CD14-positive monocyte (primary cell): ENCODE measurements at regions not wholly inside any gene's neighbourhood (a gene's known extent, or its start where the extent isn't known, plus 50 kb on each side); places are given as distances from the start of the nearest gene placed in this dataset.

ENCODE experiments used
- DNase-seq, 3 donors: peaks; one replicate each; pipeline ENCODE4 v3.0.0-alpha.2; 2011 to 2022
- H2AFZ ChIP-seq: 2 replicates; pipeline ENCODE4 v1.6.0; 2012; ENCODE audit warnings: mild to moderate bottlenecking, low read depth, low read length, inconsistent platforms; ENCODE audit not compliant: insufficient read depth, poor library complexity, severe bottlenecking
- H3K27ac ChIP-seq, 2 donors: 1 replicate in 1 of 2; 2 replicates in 1 of 2; pipeline ENCODE4 v1.5.1; 2012 to 2013; ENCODE audit warnings: low read length in 2 of 2, control low read depth in 1 of 2, inconsistent platforms in 1 of 2, low read depth in 1 of 2, mild to moderate bottlenecking in 1 of 2
- H3K27me3 ChIP-seq, 2 donors: one replicate each; pipeline versions ENCODE4 v1.6.0 to v1.6.1; 2011 to 2013; ENCODE audit warnings: low read length in 2 of 2; ENCODE audit not compliant: control insufficient read depth in 2 of 2, insufficient read depth in 2 of 2
- H3K36me3 ChIP-seq, 2 donors: replicated peaks in 1 of 2; 1 replicate in 1 of 2; 2 replicates in 1 of 2; pipeline versions ENCODE4 v1.5.1 to v1.6.1; 2012 to 2013; ENCODE audit warnings: low read length in 2 of 2, control low read depth in 1 of 2, inconsistent platforms in 1 of 2, mild to moderate bottlenecking in 1 of 2; ENCODE audit not compliant: insufficient read depth in 2 of 2, control insufficient read depth in 1 of 2
- H3K4me1 ChIP-seq, 2 donors: 1 replicate in 1 of 2; 2 replicates in 1 of 2; pipeline versions ENCODE4 v1.5.1 to v1.6.1; 2012 to 2013; ENCODE audit warnings: low read length in 2 of 2, control low read depth in 1 of 2, inconsistent platforms in 1 of 2, mild to moderate bottlenecking in 1 of 2, moderate library complexity in 1 of 2; ENCODE audit not compliant: insufficient read depth in 2 of 2, control insufficient read depth in 1 of 2
- H3K4me2 ChIP-seq: replicated peaks from 2 replicates; pipeline ENCODE3; 2012; ENCODE audit warnings: low read length, moderate library complexity, mild to moderate bottlenecking; ENCODE audit not compliant: poor library complexity, severe bottlenecking; ENCODE audit errors: extremely low read depth
- H3K4me3 ChIP-seq, 3 experiments: fragments of 200-600 bp in 1 of 3; sonication (generic) in 1 of 3; replicated peaks in 1 of 3; 1 replicate in 2 of 3; 2 replicates in 1 of 3; pipeline ENCODE4 v1.5.1; 2011 to 2013; ENCODE audit warnings: low read length in 3 of 3, mild to moderate bottlenecking in 3 of 3, control low read depth in 2 of 3, low read depth in 2 of 3, inconsistent platforms in 1 of 3, moderate library complexity in 1 of 3
- H3K79me2 ChIP-seq: 2 replicates; pipeline ENCODE4 v1.6.0; 2012; ENCODE audit warnings: mild to moderate bottlenecking, control low read depth, inconsistent platforms, low read length, moderate library complexity; ENCODE audit not compliant: insufficient read depth
- H3K9ac ChIP-seq: 2 replicates; pipeline ENCODE4 v1.6.0; 2017; ENCODE audit warnings: low read length, mild to moderate bottlenecking; ENCODE audit not compliant: insufficient read depth, poor library complexity, severe bottlenecking
- H3K9me3 ChIP-seq, 2 donors: replicated peaks in 1 of 2; 1 replicate in 1 of 2; 2 replicates in 1 of 2; pipeline versions ENCODE4 v1.5.1 to v1.6.1; 2012 to 2013; ENCODE audit warnings: low read length in 2 of 2, control low read depth in 1 of 2; ENCODE audit not compliant: control insufficient read depth in 1 of 2, insufficient read depth in 1 of 2
- H4K20me1 ChIP-seq: 2 replicates; pipeline ENCODE4 v1.6.0; 2012; ENCODE audit warnings: mild to moderate bottlenecking, low read length, control low read depth, moderate library complexity; ENCODE audit not compliant: insufficient read depth
- H3K27ac Mint-ChIP-seq, 7 donors: one replicate each; pipeline ENCODE4 v1.8.0; 2020; ENCODE audit warnings: mild to moderate bottlenecking in 7 of 7, mixed read lengths in 7 of 7, moderate library complexity in 6 of 7, inconsistent platforms in 2 of 7
- H3K27me3 Mint-ChIP-seq, 3 donors: one replicate each; pipeline ENCODE4 v1.8.0; 2021 to 2022; ENCODE audit warnings: low read depth in 3 of 3, mild to moderate bottlenecking in 3 of 3, mixed read lengths in 3 of 3, moderate library complexity in 3 of 3, inconsistent platforms in 1 of 3
- H3K36me3 Mint-ChIP-seq, 2 donors: one replicate each; pipeline ENCODE4 v1.8.0; 2020; ENCODE audit warnings: mixed read lengths in 2 of 2, inconsistent platforms in 1 of 2, mild to moderate bottlenecking in 1 of 2
- H3K4me1 Mint-ChIP-seq: one replicate; pipeline ENCODE4 v1.8.0; 2020; ENCODE audit warnings: mild to moderate bottlenecking, mixed read lengths
- H3K4me3 Mint-ChIP-seq, 2 donors: one replicate each; pipeline ENCODE4 v1.8.0; 2020; ENCODE audit warnings: mild to moderate bottlenecking in 2 of 2, mixed read lengths in 2 of 2, moderate library complexity in 1 of 2
- H3K9me3 Mint-ChIP-seq, 7 donors: one replicate each; pipeline ENCODE4 v1.8.0; 2020 to 2022; ENCODE audit warnings: mixed read lengths in 7 of 7, mild to moderate bottlenecking in 6 of 7, moderate library complexity in 6 of 7, inconsistent platforms in 2 of 7
- CTCF ChIP-seq: fragments of 200-600 bp; IDR thresholded peaks from one replicate; pipeline ENCODE4 v1.8.0; 2022; ENCODE audit warnings: antibody characterized with exemption, mild to moderate bottlenecking
- WGBS: methylation state at CpG from one replicate; pipeline ENCODE4 v1.1.5; 2013; ENCODE audit warnings: missing lambda C conversion rate; ENCODE audit not compliant: insufficient coverage; 5-methylcytosine and 5-hydroxymethylcytosine counted together
- intact Hi-C, 2 donors: fragments of 100-400 bp; cut with micrococcal nuclease; formaldehyde crosslinking; loops; one replicate each; pipeline versions ENCODE4 v1.15.0 to v1.15.1; 2023

- H3K36me3 Mint-ChIP-seq: no peaks in the 10 kb centered on the region
These were observed 343.0 kb downstream of the TCERG1L start for GRCh38 chr10:130968511-130968910.

DNA sequence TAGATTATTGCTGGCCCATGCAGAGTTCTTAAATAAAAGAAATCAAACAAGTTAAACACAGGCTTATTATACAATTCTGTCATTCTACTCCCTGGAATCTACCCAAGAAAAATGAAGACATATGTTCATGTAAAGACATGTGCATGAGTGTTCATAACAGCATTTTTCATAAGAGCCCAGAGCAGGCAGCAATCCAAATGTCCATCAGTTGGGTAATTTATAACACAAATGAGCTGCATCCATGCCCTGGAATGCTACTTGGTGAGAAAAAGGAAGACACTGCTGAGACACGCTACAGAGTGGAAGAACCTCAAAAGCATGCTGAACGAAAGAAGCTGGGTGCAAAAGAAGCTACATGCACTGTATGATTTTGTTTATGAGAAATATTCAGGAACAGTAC lies 342.6 kb downstream of the TCERG1L start:
- no peak overlapping the region for H3K4me2 ChIP-seq
- H2AFZ ChIP-seq: no peak overlapping the region
- 92% methylated on average over 2 of the region's 2 CpGs for WGBS
- intact Hi-C loops: no loop called here
- H3K4me3 Mint-ChIP-seq: no peak overlapping the region
- H3K4me3 ChIP-seq: no peak overlapping the region
- H3K27me3 Mint-ChIP-seq: peaks cover 2 to 4% (median 3%) of the 10 kb centered on the region in 3 donors
- H3K36me3 ChIP-seq: no peaks in the 10 kb centered on the region
- no peaks in the 10 kb centered on the region for H3K79me2 ChIP-seq
- no peaks in the 10 kb centered on the region for H3K4me1 ChIP-seq
- no peak overlapping the region for H3K27ac ChIP-seq
- TF ChIP-seq CTCF: no peak
- H3K27me3 ChIP-seq: no peaks in the 10 kb centered on the region
- no peaks in the 10 kb centered on the region for H4K20me1 ChIP-seq
- no peaks in the 10 kb centered on the region for H3K4me1 Mint-ChIP-seq
- no peak overlapping the region for H3K27ac Mint-ChIP-seq
- DNase-seq: no peak
- H3K36me3 Mint-ChIP-seq: no peaks in the 10 kb centered on the region
- H3K9me3 ChIP-seq: peaks cover 8 to 17% of the 10 kb centered on the region in 2 donors
- H3K9ac ChIP-seq: no peak overlapping the region
- peaks cover 3 to 19% (median 12%) of the 10 kb centered on the region in 7 donors for H3K9me3 Mint-ChIP-seq

More at GRCh38 chr10:130968511-130968910, 343.0 kb downstream of the TCERG1L start:
- no peaks in the 10 kb centered on the region for H3K36me3 ChIP-seq
- Mint-ChIP-seq H3K27me3 (peaks cover 2 to 5% (median 4%) of the 10 kb centered on the region in 3 donors), H3K27ac (no peak overlapping the region), H3K9me3 (peaks cover under 1 to 20% (median 10%) of the 10 kb centered on the region in 7 donors), H3K4me3 (no peak overlapping the region), H3K4me1 (no peaks in the 10 kb centered on the region)
- H3K4me3 ChIP-seq: no peak overlapping the region
- H3K79me2 ChIP-seq: no peaks in the 10 kb centered on the region
- no peak for DNase-seq
- no peak overlapping the region for H3K4me2 ChIP-seq
- no peak overlapping the region for H2AFZ ChIP-seq
- H3K27ac ChIP-seq: no peak overlapping the region
- H3K27me3 ChIP-seq: no peaks in the 10 kb centered on the region
- 100% methylated on average over 1 of the region's 3 CpGs for WGBS
- H4K20me1 ChIP-seq: no peaks in the 10 kb centered on the region
- no peak for TF ChIP-seq CTCF
- no peak overlapping the region for H3K9ac ChIP-seq
- no peaks in the 10 kb centered on the region for H3K4me1 ChIP-seq
- peaks cover 8 to 14% of the 10 kb centered on the region in 2 donors for H3K9me3 ChIP-seq
- intact Hi-C loops: no loop called here
